ENCODE measurements at regions not wholly inside any gene's neighbourhood (a gene's known extent, or its start where the extent isn't known, plus 50 kb on each side); places are given as distances from the start of the nearest gene placed in this dataset.

DNA sequence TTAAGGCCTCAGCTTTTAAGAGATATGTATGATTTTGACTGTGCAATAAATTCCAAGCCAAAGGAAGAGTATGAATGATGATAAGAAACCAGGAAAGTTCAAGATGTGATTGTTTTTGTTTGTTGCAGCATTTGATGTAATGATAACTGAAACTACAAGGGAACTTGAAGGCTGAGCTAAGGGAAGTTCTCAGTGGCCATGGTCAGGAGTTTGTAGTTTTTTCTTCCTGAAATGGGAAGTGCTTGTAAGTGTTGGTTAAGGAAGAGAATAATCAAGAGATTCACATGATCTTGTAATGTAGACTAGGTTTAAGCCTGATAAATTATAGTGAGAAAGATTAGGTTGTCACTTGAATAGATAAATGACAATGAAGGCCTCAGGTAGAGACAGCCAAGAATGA lies 53.4 kb downstream of the PTCHD4 start:
- no peak overlapping the region for H3K4me3 ChIP-seq (ENCODE audit: low read depth, low read length)
- no peaks in the 10 kb centered on the region for H3K27me3 ChIP-seq (ENCODE audit: insufficient read depth, low read length)
- no peaks in the 10 kb centered on the region for H3K36me3 ChIP-seq (ENCODE audit: insufficient read depth, low read length)
- no peaks in the 10 kb centered on the region for H3K79me2 ChIP-seq (ENCODE audit: control insufficient read depth, insufficient read depth, low read length, unreplicated experiment)
- no peak overlapping the region for H2AFZ ChIP-seq (ENCODE audit: low read length, unreplicated experiment)
- no peak overlapping the region for H3K27ac ChIP-seq (ENCODE audit: low read depth, low read length)
- peaks cover 4% of the 10 kb centered on the region for H3K4me1 ChIP-seq (ENCODE audit: control insufficient read depth, insufficient read depth, low read length, unreplicated experiment)

GRCh38 chr6:48048451-48049146 lies 62.4 kb downstream of the PTCHD4 start:
- Histone ChIP-seq H3K27ac (ENCODE audit: low read depth, low read length) (no peak overlapping the region), H2AFZ (ENCODE audit: low read length, unreplicated experiment) (no peak overlapping the region), H3K4me1 (ENCODE audit: control insufficient read depth, insufficient read depth, low read length, unreplicated experiment) (peaks cover 3% of the 10 kb centered on the region), H3K27me3 (ENCODE audit: insufficient read depth, low read length) (no peaks in the 10 kb centered on the region), H3K79me2 (ENCODE audit: control insufficient read depth, insufficient read depth, low read length, unreplicated experiment) (no peaks in the 10 kb centered on the region), H3K36me3 (ENCODE audit: insufficient read depth, low read length) (no peaks in the 10 kb centered on the region), H3K4me3 (ENCODE audit: low read depth, low read length) (no peak overlapping the region)

- no peak overlapping the region for H2AFZ ChIP-seq (ENCODE audit: low read length, unreplicated experiment)
- no peak overlapping the region for H3K27ac ChIP-seq (ENCODE audit: low read depth, low read length)
- H3K36me3 ChIP-seq (ENCODE audit: insufficient read depth, low read length), result no peaks in the 10 kb centered on the region
- H3K79me2 ChIP-seq (ENCODE audit: control insufficient read depth, insufficient read depth, low read length, unreplicated experiment), result no peaks in the 10 kb centered on the region
- H3K4me1 ChIP-seq (ENCODE audit: control insufficient read depth, insufficient read depth, low read length, unreplicated experiment), result no peaks in the 10 kb centered on the region
- H3K4me3 ChIP-seq (ENCODE audit: low read depth, low read length), result no peak overlapping the region
- no peaks in the 10 kb centered on the region for H3K27me3 ChIP-seq (ENCODE audit: insufficient read depth, low read length)
These were observed 69.1 kb downstream of the PTCHD4 start for GRCh38 chr6:48041894-48042293.

DNA sequence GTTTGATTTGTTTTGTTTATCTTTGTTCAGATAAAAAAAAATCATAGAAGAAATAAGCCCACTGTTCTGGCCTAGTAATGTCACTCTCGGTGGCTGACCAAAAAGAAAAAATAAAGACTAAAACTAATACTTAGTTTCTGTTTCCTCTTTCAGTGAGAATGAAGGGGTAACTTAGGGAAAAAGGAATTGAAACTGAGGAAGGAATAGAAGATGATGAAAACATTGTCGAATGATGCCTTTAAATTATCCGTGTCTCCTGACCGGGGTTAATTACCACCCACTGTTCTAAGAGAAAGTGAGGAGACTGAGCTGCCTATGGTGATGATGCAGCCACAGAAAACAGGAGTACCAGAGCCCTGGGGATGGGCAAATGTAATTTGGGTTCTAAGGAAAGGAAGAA lies 73.1 kb downstream of the PTCHD4 start:
- H3K4me3 ChIP-seq (ENCODE audit: low read depth, low read length), result no peak overlapping the region
- H3K79me2 ChIP-seq (ENCODE audit: control insufficient read depth, insufficient read depth, low read length, unreplicated experiment), result no peaks in the 10 kb centered on the region
- no peaks in the 10 kb centered on the region for H3K27me3 ChIP-seq (ENCODE audit: insufficient read depth, low read length)
- peaks cover 7% of the 10 kb centered on the region for H3K4me1 ChIP-seq (ENCODE audit: control insufficient read depth, insufficient read depth, low read length, unreplicated experiment)
- H3K27ac ChIP-seq (ENCODE audit: low read depth, low read length), result no peak overlapping the region
- H2AFZ ChIP-seq (ENCODE audit: low read length, unreplicated experiment), result no peak overlapping the region
- H3K36me3 ChIP-seq (ENCODE audit: insufficient read depth, low read length), result no peaks in the 10 kb centered on the region

DNA sequence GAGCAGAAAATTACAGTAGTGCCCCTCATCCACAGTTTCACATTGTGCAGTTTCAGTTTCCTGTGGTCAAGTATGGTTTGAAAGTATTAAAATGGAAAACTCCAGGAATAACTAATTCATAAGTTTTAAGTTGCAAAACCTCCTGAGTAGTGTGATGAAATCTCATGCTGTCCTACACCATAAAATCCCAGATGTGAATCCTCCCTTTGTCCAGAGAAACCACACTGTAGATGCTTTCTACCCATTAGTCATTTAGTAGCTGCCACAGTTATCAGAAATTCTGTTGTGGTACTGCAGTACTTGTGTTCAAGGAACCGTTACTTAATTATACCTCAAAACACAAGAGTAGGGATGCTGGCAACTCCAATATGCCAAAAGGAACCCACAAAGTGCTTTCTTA lies 74.7 kb downstream of the PTCHD4 start:
- no peak overlapping the region for H3K27ac ChIP-seq (ENCODE audit: low read depth, low read length)
- no peaks in the 10 kb centered on the region for H3K79me2 ChIP-seq (ENCODE audit: control insufficient read depth, insufficient read depth, low read length, unreplicated experiment)
- H3K27me3 ChIP-seq (ENCODE audit: insufficient read depth, low read length), result no peaks in the 10 kb centered on the region
- H2AFZ ChIP-seq (ENCODE audit: low read length, unreplicated experiment), result no peak overlapping the region
- peaks cover 17% of the 10 kb centered on the region for H3K4me1 ChIP-seq (ENCODE audit: control insufficient read depth, insufficient read depth, low read length, unreplicated experiment)
- H3K36me3 ChIP-seq (ENCODE audit: insufficient read depth, low read length), result no peaks in the 10 kb centered on the region
- no peak overlapping the region for H3K4me3 ChIP-seq (ENCODE audit: low read depth, low read length)

- no peak overlapping the region for H3K27ac ChIP-seq (ENCODE audit: low read depth, low read length)
- no peaks in the 10 kb centered on the region for H3K79me2 ChIP-seq (ENCODE audit: control insufficient read depth, insufficient read depth, low read length, unreplicated experiment)
- no peak overlapping the region for H3K4me3 ChIP-seq (ENCODE audit: low read depth, low read length)
- no peaks in the 10 kb centered on the region for H3K27me3 ChIP-seq (ENCODE audit: insufficient read depth, low read length)
- H3K4me1 ChIP-seq (ENCODE audit: control insufficient read depth, insufficient read depth, low read length, unreplicated experiment), result peaks cover 17% of the 10 kb centered on the region
- H2AFZ ChIP-seq (ENCODE audit: low read length, unreplicated experiment), result peak overlapping the region; percentile 7
- no peaks in the 10 kb centered on the region for H3K36me3 ChIP-seq (ENCODE audit: insufficient read depth, low read length)
These were observed 78.8 kb downstream of the PTCHD4 start for GRCh38 chr6:48032151-48032550.

DNA sequence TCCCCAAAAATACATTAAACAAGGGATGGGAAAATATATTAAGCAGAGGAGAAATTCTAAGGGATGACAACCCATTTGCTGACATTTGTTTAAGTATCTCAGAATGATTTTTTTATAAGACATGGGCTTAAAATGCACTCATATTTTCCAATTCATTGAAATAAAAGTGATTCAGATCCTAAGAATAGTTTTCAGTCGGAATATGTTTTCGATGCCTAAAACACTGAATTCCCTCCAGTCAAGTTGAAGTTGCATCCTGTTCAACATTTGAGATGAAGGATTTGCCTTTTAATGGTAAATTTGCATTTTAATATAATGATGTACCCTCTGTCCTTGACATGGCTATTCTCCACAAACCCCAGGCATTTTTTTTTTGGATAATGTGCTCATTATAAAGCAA lies 79.3 kb downstream of the PTCHD4 start:
- no peaks in the 10 kb centered on the region for H3K36me3 ChIP-seq (ENCODE audit: insufficient read depth, low read length)
- no peak overlapping the region for H3K4me3 ChIP-seq (ENCODE audit: low read depth, low read length)
- H3K27ac ChIP-seq (ENCODE audit: low read depth, low read length), result no peak overlapping the region
- peaks cover 17% of the 10 kb centered on the region for H3K4me1 ChIP-seq (ENCODE audit: control insufficient read depth, insufficient read depth, low read length, unreplicated experiment)
- H2AFZ ChIP-seq (ENCODE audit: low read length, unreplicated experiment), result no peak overlapping the region
- H3K27me3 ChIP-seq (ENCODE audit: insufficient read depth, low read length), result no peaks in the 10 kb centered on the region
- no peaks in the 10 kb centered on the region for H3K79me2 ChIP-seq (ENCODE audit: control insufficient read depth, insufficient read depth, low read length, unreplicated experiment)

DNA sequence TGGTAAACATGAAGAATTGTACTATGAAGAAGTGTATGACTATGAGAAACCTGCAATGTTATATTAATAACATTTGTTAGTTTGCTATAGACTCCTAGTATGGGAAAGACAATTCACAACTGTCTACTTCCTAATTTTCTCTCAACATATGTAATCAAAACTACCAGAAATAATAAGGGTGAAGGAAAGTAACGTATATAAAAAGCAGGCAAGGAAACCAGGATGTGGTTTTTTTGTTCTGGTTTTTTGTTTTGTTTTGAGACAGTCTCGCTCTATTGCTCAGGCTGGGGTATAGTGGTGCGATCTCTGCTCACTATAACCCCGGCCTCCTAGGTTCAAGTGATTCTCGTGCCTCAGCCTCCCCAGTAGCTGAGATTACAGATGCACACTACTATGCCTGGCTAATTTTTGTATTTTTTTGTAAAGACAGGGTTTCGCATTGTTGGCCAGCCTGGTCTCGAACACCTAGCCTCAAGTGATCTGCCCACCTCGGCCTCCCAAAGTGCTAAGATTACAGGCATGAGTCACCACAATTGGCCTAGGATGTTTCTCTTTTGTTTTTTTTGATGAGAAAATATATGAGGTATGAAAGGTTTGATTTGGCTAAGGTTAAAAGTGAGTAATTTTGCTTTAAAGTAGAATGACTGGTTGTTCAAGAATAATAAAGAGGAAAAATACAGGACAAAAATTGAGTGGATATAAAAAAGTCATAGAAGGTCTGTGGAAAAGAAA lies 83.1 kb downstream of the PTCHD4 start:
- peaks cover 10% of the 10 kb centered on the region for H3K4me1 ChIP-seq (ENCODE audit: control insufficient read depth, insufficient read depth, low read length, unreplicated experiment)
- no peak overlapping the region for H2AFZ ChIP-seq (ENCODE audit: low read length, unreplicated experiment)
- no peaks in the 10 kb centered on the region for H3K27me3 ChIP-seq (ENCODE audit: insufficient read depth, low read length)
- H3K36me3 ChIP-seq (ENCODE audit: insufficient read depth, low read length), result no peaks in the 10 kb centered on the region
- no peaks in the 10 kb centered on the region for H3K79me2 ChIP-seq (ENCODE audit: control insufficient read depth, insufficient read depth, low read length, unreplicated experiment)
- no peak overlapping the region for H3K27ac ChIP-seq (ENCODE audit: low read depth, low read length)
- no peak overlapping the region for H3K4me3 ChIP-seq (ENCODE audit: low read depth, low read length)

DNA sequence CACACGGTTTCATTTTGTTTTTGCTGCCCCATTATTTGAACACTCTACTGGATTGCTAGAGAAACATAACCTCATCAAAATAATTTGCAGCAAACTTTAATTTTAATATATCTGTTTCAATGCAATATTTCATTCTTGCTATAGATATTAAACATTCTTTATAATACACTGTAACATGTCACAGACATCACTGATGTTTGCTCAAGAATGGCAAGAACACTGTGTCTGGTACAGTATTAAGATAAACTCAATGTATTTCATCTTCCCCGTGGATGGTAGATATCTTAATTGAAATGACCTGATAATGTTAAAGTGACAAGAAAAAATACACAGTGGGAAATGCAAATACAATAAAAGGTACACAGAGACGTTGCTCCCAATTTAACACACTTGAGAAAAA lies 86.0 kb downstream of the PTCHD4 start:
- no peaks in the 10 kb centered on the region for H3K27me3 ChIP-seq (ENCODE audit: insufficient read depth, low read length)
- no peaks in the 10 kb centered on the region for H3K79me2 ChIP-seq (ENCODE audit: control insufficient read depth, insufficient read depth, low read length, unreplicated experiment)
- no peak overlapping the region for H3K4me3 ChIP-seq (ENCODE audit: low read depth, low read length)
- no peak overlapping the region for H2AFZ ChIP-seq (ENCODE audit: low read length, unreplicated experiment)
- no peaks in the 10 kb centered on the region for H3K36me3 ChIP-seq (ENCODE audit: insufficient read depth, low read length)
- H3K4me1 ChIP-seq (ENCODE audit: control insufficient read depth, insufficient read depth, low read length, unreplicated experiment), result no peaks in the 10 kb centered on the region
- H3K27ac ChIP-seq (ENCODE audit: low read depth, low read length), result no peak overlapping the region

DNA sequence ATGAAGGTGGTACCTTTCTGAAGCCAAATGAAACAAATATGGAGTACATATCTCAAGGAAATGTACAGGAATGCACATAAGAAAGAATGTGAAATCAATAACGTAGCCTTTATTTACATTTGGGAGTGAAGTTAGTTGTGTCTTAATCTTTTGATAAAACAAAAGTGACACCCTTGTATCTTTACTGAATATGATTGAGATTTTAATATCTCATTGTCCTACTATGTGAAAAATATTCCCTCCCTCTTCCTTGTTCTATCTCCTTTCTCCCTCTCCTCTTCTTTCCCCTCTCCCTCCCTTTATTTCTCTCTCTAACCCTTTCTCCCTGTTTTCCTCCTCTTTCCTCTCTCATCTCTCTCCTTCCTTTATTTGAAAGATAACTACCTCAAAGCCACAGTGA lies 89.1 kb downstream of the PTCHD4 start:
- Histone ChIP-seq H3K4me1 (ENCODE audit: control insufficient read depth, insufficient read depth, low read length, unreplicated experiment) (no peaks in the 10 kb centered on the region), H3K27ac (ENCODE audit: low read depth, low read length) (no peak overlapping the region), H3K79me2 (ENCODE audit: control insufficient read depth, insufficient read depth, low read length, unreplicated experiment) (no peaks in the 10 kb centered on the region), H2AFZ (ENCODE audit: low read length, unreplicated experiment) (no peak overlapping the region), H3K4me3 (ENCODE audit: low read depth, low read length) (no peak overlapping the region), H3K27me3 (ENCODE audit: insufficient read depth, low read length) (no peaks in the 10 kb centered on the region), H3K36me3 (ENCODE audit: insufficient read depth, low read length) (no peaks in the 10 kb centered on the region)
